Muscle of back (tissue), 3 donors: ENCODE measurements at regions not wholly inside any gene's neighbourhood (a gene's known extent, or its start where the extent isn't known, plus 50 kb on each side); places are given as distances from the start of the nearest gene placed in this dataset.
"Not testable (repeated sequence)": the region's sequence is repeated elsewhere in the genome, so short reads cannot be mapped to it uniquely, and the experiment has no call there.

ENCODE experiments used
- DNase-seq, 3 donors: peaks; one replicate each; pipeline versions ENCODE4 v3.0.0 to v3.0.0-alpha.2; 2013

DNA sequence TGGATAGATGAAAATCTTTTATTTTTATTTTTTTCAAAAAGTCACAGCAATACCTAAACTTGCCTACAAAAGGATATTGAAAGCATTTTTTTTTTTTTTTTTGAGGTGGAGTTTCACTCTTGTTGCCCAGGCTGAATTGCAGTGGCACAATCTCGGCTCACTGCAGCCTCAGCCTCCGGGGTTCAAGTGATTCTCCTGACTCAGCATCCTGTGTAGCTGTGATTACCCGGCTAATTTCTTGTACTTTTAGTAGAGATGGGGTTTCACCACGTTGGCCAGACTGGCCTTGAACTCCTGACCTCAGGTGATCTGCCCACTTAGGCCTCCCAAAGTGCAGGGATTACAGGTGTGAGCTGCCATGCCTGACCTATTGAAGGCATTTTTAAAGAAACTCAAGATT lies 69.1 kb upstream of the DGKB start:
- not testable (repeated sequence) for DNase-seq

DNA sequence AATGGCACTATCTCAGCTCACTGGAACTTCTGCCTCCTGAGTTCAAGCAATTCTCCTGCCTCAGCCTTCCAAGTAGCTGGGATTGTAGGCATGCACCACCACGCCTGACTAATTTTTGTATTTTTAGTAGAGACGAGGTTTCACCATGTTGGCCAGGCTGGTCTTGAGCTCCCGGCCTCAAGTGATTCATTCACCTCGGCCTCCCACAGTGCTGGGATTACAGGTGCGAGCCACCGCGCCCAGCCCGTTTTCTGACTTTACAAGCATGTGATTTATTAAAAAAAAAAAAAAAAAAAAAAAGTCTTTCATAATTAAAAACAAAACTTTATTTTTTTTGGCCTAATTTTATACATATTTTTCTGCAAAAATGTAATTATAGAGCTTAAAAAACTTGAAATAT lies 64.8 kb upstream of the DGKB start:
- DNase-seq: not testable (repeated sequence)

DNA sequence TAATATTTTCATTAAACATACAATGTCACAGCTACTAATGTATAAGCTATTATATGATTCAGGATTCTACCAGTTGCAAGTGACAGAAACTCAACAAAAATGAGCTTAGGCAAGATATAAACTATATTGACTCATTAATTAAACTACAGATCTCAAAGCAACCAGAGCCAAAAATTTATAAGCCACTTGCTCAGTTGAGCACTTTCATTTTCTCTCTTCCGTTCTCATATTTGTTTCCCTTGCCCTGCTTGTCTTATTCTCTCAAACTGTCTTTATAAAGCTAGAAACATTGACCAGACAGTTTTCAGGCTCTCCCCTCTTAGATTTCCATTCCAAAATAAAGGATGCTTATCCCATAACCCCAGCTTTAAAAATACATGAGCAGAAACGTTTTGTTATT lies 60.2 kb upstream of the DGKB start:
- DNase-seq: no peak

DNA sequence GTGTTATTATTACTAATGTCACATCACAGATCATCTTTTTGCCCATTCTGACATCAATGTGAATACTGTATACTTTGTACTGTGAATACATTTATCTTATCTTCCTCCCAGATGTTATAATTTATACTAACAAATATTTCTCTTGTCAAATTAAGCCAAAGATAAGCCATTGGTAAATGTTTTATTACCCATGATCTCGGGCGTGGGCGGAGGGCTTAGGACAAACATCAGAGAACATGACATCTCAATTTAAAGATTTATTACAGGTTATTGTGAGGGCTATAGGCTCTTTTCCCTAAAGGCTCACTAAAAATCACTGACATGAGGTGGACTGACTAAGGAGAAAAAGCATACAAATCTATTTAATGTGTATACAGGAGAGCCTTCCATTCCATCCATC lies 58.2 kb upstream of the DGKB start:
- no peak for DNase-seq

DNA sequence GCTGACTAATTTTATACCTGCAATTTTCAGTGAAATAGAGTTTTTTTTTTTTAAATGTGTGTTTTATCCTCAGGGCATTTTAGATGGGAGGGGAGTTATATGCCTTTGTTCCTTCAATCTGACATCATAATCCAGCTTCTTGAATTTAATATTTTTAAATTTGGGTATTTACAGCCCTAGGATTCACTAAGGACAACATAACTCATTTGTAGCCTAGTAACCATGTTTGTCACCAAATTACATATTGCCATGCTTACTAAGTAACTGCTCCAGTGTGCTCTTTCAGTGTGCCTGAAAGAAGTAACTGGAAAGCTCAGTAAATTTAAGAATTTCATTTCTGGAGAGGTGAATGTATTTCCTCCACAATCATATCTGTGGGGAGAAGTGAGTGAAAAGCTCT lies 56.8 kb upstream of the DGKB start:
- DNase-seq: no peak

DNA sequence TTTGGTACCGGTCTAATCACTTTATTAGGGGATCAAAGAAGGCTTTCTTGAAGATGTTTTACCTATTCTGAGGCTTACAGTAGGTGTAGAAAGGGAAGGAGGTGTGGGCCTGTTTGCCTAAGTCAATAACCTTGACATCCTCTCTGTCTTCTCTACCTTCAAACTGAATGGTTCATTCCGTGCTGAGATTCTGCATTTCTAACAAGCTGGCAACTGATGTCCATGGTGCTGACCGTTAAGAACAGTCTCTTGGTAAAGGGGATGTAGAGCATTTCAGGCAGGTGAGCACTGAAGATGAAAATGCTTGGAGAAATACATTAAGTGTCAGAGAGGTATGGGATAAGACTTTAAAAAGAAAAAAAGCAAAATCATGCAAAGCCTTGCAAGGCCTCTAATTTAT lies 51.5 kb upstream of the DGKB start:
- DNase-seq: no peak
